Neural progenitor cell (in vitro differentiated cells): ENCODE measurements at regions not wholly inside any gene's neighbourhood (a gene's known extent, or its start where the extent isn't known, plus 50 kb on each side); places are given as distances from the start of the nearest gene placed in this dataset.
"Not testable (repeated sequence)": the region's sequence is repeated elsewhere in the genome, so short reads cannot be mapped to it uniquely, and the experiment has no call there.

Source experiments
- DNase-seq: peaks from one replicate; pipeline ENCODE4 v3.0.0-alpha.2; 2016; ENCODE audit warnings: low spot score
- H2AFZ ChIP-seq: fragments of 200-600 bp; sonication (generic); replicated peaks from 2 replicates; pipeline ENCODE4 v1.6.1; 2016; ENCODE audit warnings: antibody characterized with exemption
- H3F3A ChIP-seq: fragments of 200-600 bp; sonication (generic); 2 replicates; pipeline ENCODE4 v1.6.1; 2016; ENCODE audit warnings: antibody characterized with exemption, low read depth
- H3K27ac ChIP-seq: fragments of 200-600 bp; sonication (generic); 2 replicates; pipeline ENCODE4 v1.5.1; 2016; ENCODE audit warnings: mild to moderate bottlenecking
- H3K27me3 ChIP-seq: fragments of 200-600 bp; sonication (generic); 2 replicates; pipeline ENCODE4 v1.6.1; 2016; ENCODE audit warnings: mild to moderate bottlenecking, moderate library complexity
- H3K36me3 ChIP-seq: fragments of 200-600 bp; sonication (generic); 2 replicates; pipeline ENCODE4 v1.5.1; 2016
- H3K4me1 ChIP-seq: fragments of 200-600 bp; sonication (generic); 2 replicates; pipeline ENCODE4 v1.6.1; 2016; ENCODE audit warnings: mixed run types
- H3K4me2 ChIP-seq: fragments of 200-600 bp; sonication (generic); 2 replicates; pipeline ENCODE4 v1.6.1; 2016
- H3K4me3 ChIP-seq: fragments of 200-600 bp; sonication (generic); 2 replicates; pipeline ENCODE4 v1.5.1; 2016
- H3K79me2 ChIP-seq: fragments of 200-600 bp; sonication (generic); 2 replicates; pipeline ENCODE4 v1.6.1; 2016; ENCODE audit warnings: low read depth
- H3K9ac ChIP-seq: fragments of 200-600 bp; sonication (generic); 2 replicates; pipeline ENCODE4 v1.6.1; 2016
- H3K9me3 ChIP-seq: fragments of 200-600 bp; sonication (generic); 2 replicates; pipeline ENCODE4 v1.5.1; 2016; ENCODE audit warnings: low read depth
- H4K20me1 ChIP-seq: fragments of 200-600 bp; sonication (generic); 2 replicates; pipeline ENCODE4 v1.6.1; 2016; ENCODE audit warnings: low read depth
- H3K27ac Mint-ChIP-seq: 3 replicates; pipeline ENCODE4 v1.8.0; 2021; ENCODE audit warnings: mixed read lengths
- H3K27me3 Mint-ChIP-seq: 2 replicates; pipeline ENCODE4 v1.8.0; 2022; ENCODE audit warnings: low read depth, mild to moderate bottlenecking, inconsistent platforms, moderate library complexity, mixed read lengths; ENCODE audit not compliant: insufficient read depth
- H3K36me3 Mint-ChIP-seq: 3 replicates; pipeline ENCODE4 v1.8.0; 2021; ENCODE audit warnings: mixed read lengths
- H3K4me1 Mint-ChIP-seq: 3 replicates; pipeline ENCODE4 v1.8.0; 2021; ENCODE audit warnings: mixed read lengths
- H3K4me3 Mint-ChIP-seq: 3 replicates; pipeline ENCODE4 v1.8.0; 2021; ENCODE audit warnings: mild to moderate bottlenecking, moderate library complexity, mixed read lengths
- H3K9me3 Mint-ChIP-seq: 3 replicates; pipeline ENCODE4 v1.8.0; 2020; ENCODE audit warnings: mixed read lengths
- CTCF ChIP-seq: fragments of 200-600 bp; sonication (generic); IDR thresholded peaks from 2 replicates; pipeline ENCODE4 v1.5.1; 2017; ENCODE audit warnings: antibody characterized with exemption, mild to moderate bottlenecking
- EZH2 ChIP-seq: fragments of 200-600 bp; sonication (generic); IDR thresholded peaks from 2 replicates; pipeline ENCODE4 v1.6.1; 2017; ENCODE audit warnings: antibody characterized with exemption, mild to moderate bottlenecking, moderate library complexity
- EZH2phosphoT487 ChIP-seq: fragments of 200-600 bp; sonication (generic); IDR thresholded peaks from 2 replicates; pipeline ENCODE4 v1.6.1; 2017; ENCODE audit warnings: antibody characterized with exemption

- Histone ChIP-seq H3K27me3 (peaks cover 6% of the 10 kb centered on the region), H2AFZ (peak overlapping the region; percentile 42), H3K4me3 (no peak overlapping the region), H4K20me1 (no peaks in the 10 kb centered on the region), H3K4me2 (no peak overlapping the region), H3K9ac (no peak overlapping the region), H3K9me3 (no peaks in the 10 kb centered on the region), H3K79me2 (no peaks in the 10 kb centered on the region), H3K4me1 (no peaks in the 10 kb centered on the region), H3F3A (no peaks in the 10 kb centered on the region), H3K36me3 (no peaks in the 10 kb centered on the region), H3K27ac (no peak overlapping the region)
- H3K36me3 Mint-ChIP-seq = no peaks in the 10 kb centered on the region
- H3K4me1 Mint-ChIP-seq = peaks cover 16% of the 10 kb centered on the region
- H3K27ac Mint-ChIP-seq = no peak overlapping the region
- no peaks in the 10 kb centered on the region for H3K9me3 Mint-ChIP-seq
- no peak for TF ChIP-seq EZH2
- no peak for TF ChIP-seq EZH2phosphoT487
- TF ChIP-seq CTCF = no peak
- DNase-seq = no peak
- H3K27me3 Mint-ChIP-seq = peaks cover 6% of the 10 kb centered on the region
- no peak overlapping the region for H3K4me3 Mint-ChIP-seq
These were observed 95.7 kb upstream of the DRD5 start for GRCh38 chr4:9685692-9686091.

GRCh38 chr4:9690636-9691237 is 90.7 kb upstream of the DRD5 start:
- Mint-ChIP-seq H3K4me1 (peaks cover 23% of the 10 kb centered on the region), H3K27me3 (peaks cover 10% of the 10 kb centered on the region), H3K4me3 (peak overlapping the region; percentile 79), H3K27ac (peak overlapping the region; percentile 86)
- H3K4me3 ChIP-seq = peak overlapping the region; percentile 59
- H2AFZ ChIP-seq = peak overlapping the region; percentile 85
- not testable (repeated sequence) for H3K36me3 ChIP-seq, H3K27ac ChIP-seq, H3K36me3 Mint-ChIP-seq, H3K9me3 Mint-ChIP-seq, DNase-seq, H3K9ac ChIP-seq, H4K20me1 ChIP-seq, H3K4me1 ChIP-seq, H3K27me3 ChIP-seq, H3F3A ChIP-seq, H3K9me3 ChIP-seq, H3K79me2 ChIP-seq
- H3K4me2 ChIP-seq = peak overlapping the region; percentile 68

- Histone ChIP-seq H3K9me3 (no peaks in the 10 kb centered on the region), H2AFZ (peak overlapping the region; percentile 87), H3K36me3 (no peaks in the 10 kb centered on the region), H4K20me1 (no peaks in the 10 kb centered on the region), H3K27me3 (peaks cover 8% of the 10 kb centered on the region), H3K27ac (no peak overlapping the region), H3F3A (no peaks in the 10 kb centered on the region), H3K9ac (no peak overlapping the region), H3K79me2 (no peaks in the 10 kb centered on the region), H3K4me2 (peak overlapping the region; percentile 68), H3K4me1 (peaks cover 4% of the 10 kb centered on the region), H3K4me3 (peak overlapping the region; percentile 59)
- peak; percentile 97 for DNase-seq
- Mint-ChIP-seq H3K27me3 (peaks cover 10% of the 10 kb centered on the region), H3K4me3 (peak overlapping the region; percentile 79), H3K36me3 (no peaks in the 10 kb centered on the region), H3K4me1 (peaks cover 24% of the 10 kb centered on the region), H3K27ac (peak overlapping the region; percentile 86), H3K9me3 (no peaks in the 10 kb centered on the region)
- TF ChIP-seq EZH2phosphoT487 (no peak), EZH2 (no peak), CTCF (no peak)
These were observed 90.0 kb upstream of the DRD5 start for GRCh38 chr4:9691238-9692065.

- Mint-ChIP-seq H3K27ac (peak overlapping the region; percentile 83), H3K4me1 (peaks cover 24% of the 10 kb centered on the region), H3K27me3 (peaks cover 10% of the 10 kb centered on the region)
- not testable (repeated sequence) for H3K9me3 Mint-ChIP-seq, H3K36me3 ChIP-seq, H3K4me3 ChIP-seq, H3K9me3 ChIP-seq, H4K20me1 ChIP-seq, H3K27me3 ChIP-seq, DNase-seq, H3K4me2 ChIP-seq, H2AFZ ChIP-seq, H3K27ac ChIP-seq, H3K4me3 Mint-ChIP-seq, H3K79me2 ChIP-seq, H3K9ac ChIP-seq, H3K4me1 ChIP-seq, H3K36me3 Mint-ChIP-seq, H3F3A ChIP-seq
These were observed 88.5 kb upstream of the DRD5 start for GRCh38 chr4:9692791-9693491.

- not testable (repeated sequence) for H3K9ac ChIP-seq, H3K36me3 ChIP-seq, DNase-seq, H2AFZ ChIP-seq, H3K4me3 Mint-ChIP-seq, H3K27ac Mint-ChIP-seq, H3K27me3 Mint-ChIP-seq, H3K4me3 ChIP-seq, H3K4me1 ChIP-seq, H4K20me1 ChIP-seq, H3K9me3 Mint-ChIP-seq, H3K27ac ChIP-seq, H3F3A ChIP-seq, H3K79me2 ChIP-seq, H3K4me2 ChIP-seq, H3K36me3 Mint-ChIP-seq, H3K9me3 ChIP-seq, H3K27me3 ChIP-seq
- peaks cover 21% of the 10 kb centered on the region for H3K4me1 Mint-ChIP-seq
These were observed 87.0 kb upstream of the DRD5 start for GRCh38 chr4:9694403-9694802.
